H9 (cell line): ENCODE measurements at regions not wholly inside any gene's neighbourhood (a gene's known extent, or its start where the extent isn't known, plus 50 kb on each side); places are given as distances from the start of the nearest gene placed in this dataset.

Experiments used
- DNase-seq: peaks from one replicate; pipeline ENCODE4 v3.0.0-alpha.2; 2017
- H2AFZ ChIP-seq: one replicate; pipeline ENCODE4 v1.6.1; 2013; ENCODE audit warnings: mild to moderate bottlenecking, low read length, control low read depth, moderate library complexity
- H2AK5ac ChIP-seq: 2 replicates; pipeline ENCODE4 v1.6.1; 2013; ENCODE audit warnings: low read length, control low read depth, mixed read lengths; ENCODE audit not compliant: insufficient read length
- H2BK120ac ChIP-seq: one replicate; pipeline ENCODE4 v1.6.1; 2013; ENCODE audit warnings: low read depth, mild to moderate bottlenecking, low read length, control low read depth, inconsistent platforms; ENCODE audit not compliant: poor library complexity, severe bottlenecking
- H2BK12ac ChIP-seq: 2 replicates; pipeline ENCODE4 v1.6.1; 2013; ENCODE audit warnings: low read length, control low read depth, mixed read lengths, low read depth; ENCODE audit not compliant: insufficient read length
- H2BK15ac ChIP-seq: 2 replicates; pipeline ENCODE4 v1.6.1; 2013; ENCODE audit warnings: low read depth, low read length, control low read depth
- H2BK20ac ChIP-seq: one replicate; pipeline ENCODE4 v1.6.1; 2013; ENCODE audit warnings: low read depth, mild to moderate bottlenecking, low read length, control low read depth, inconsistent platforms; ENCODE audit not compliant: poor library complexity, severe bottlenecking
- H2BK5ac ChIP-seq: 2 replicates; pipeline ENCODE4 v1.6.1; 2013; ENCODE audit warnings: low read length, control low read depth, mixed read lengths; ENCODE audit not compliant: insufficient read length
- H3K14ac ChIP-seq: 2 replicates; pipeline ENCODE4 v1.6.1; 2013; ENCODE audit warnings: low read length, control low read depth; ENCODE audit not compliant: insufficient read depth
- H3K18ac ChIP-seq: 2 replicates; pipeline ENCODE4 v1.6.1; 2013; ENCODE audit warnings: low read depth, mild to moderate bottlenecking, mixed read lengths, low read length, control low read depth; ENCODE audit not compliant: insufficient read length
- H3K23ac ChIP-seq: 2 replicates; pipeline ENCODE4 v1.6.1; 2013; ENCODE audit warnings: low read length, control low read depth, mixed read lengths, low read depth; ENCODE audit not compliant: insufficient read length
- H3K23me2 ChIP-seq: 2 replicates; pipeline ENCODE4 v1.6.1; 2013; ENCODE audit warnings: low read depth, mild to moderate bottlenecking, mixed read lengths, low read length, control low read depth; ENCODE audit not compliant: insufficient read length, poor library complexity, severe bottlenecking
- H3K27ac ChIP-seq: 2 replicates; pipeline ENCODE4 v1.5.1; 2013; ENCODE audit warnings: low read length, control low read depth, mixed read lengths, low read depth; ENCODE audit not compliant: insufficient read length
- H3K27me3 ChIP-seq: 2 replicates; pipeline ENCODE4 v1.6.1; 2013; ENCODE audit warnings: low read length, control low read depth, inconsistent platforms; ENCODE audit not compliant: insufficient read depth
- H3K4ac ChIP-seq: 2 replicates; pipeline ENCODE4 v1.6.1; 2013; ENCODE audit warnings: low read depth, mild to moderate bottlenecking, control low read depth, inconsistent platforms, low read length, moderate library complexity
- H3K4me1 ChIP-seq: 2 replicates; pipeline ENCODE4 v1.6.1; 2013; ENCODE audit warnings: low read length, control low read depth, inconsistent platforms; ENCODE audit not compliant: insufficient read depth
- H3K4me2 ChIP-seq: 2 replicates; pipeline ENCODE4 v1.6.1; 2013; ENCODE audit warnings: low read length, control low read depth, mixed read lengths; ENCODE audit not compliant: insufficient read length, insufficient read depth
- H3K56ac ChIP-seq: 2 replicates; pipeline ENCODE4 v1.6.1; 2013; ENCODE audit warnings: low read depth, mild to moderate bottlenecking, mixed read lengths, low read length, control low read depth; ENCODE audit not compliant: insufficient read length
- H3K79me1 ChIP-seq: 2 replicates; pipeline ENCODE4 v1.6.1; 2013; ENCODE audit warnings: low read depth, mild to moderate bottlenecking, moderate library complexity, low read length, control low read depth, inconsistent platforms; ENCODE audit not compliant: insufficient read depth, poor library complexity, severe bottlenecking
- H3K79me2 ChIP-seq: 2 replicates; pipeline ENCODE4 v1.6.1; 2013; ENCODE audit warnings: low read length, control low read depth, inconsistent platforms; ENCODE audit not compliant: insufficient read depth
- H3K9ac ChIP-seq: 2 replicates; pipeline ENCODE4 v1.6.1; 2013; ENCODE audit warnings: low read length, control low read depth, mixed read lengths; ENCODE audit not compliant: insufficient read length; ENCODE audit errors: extremely low read depth
- H3K9me3 ChIP-seq: one replicate; pipeline ENCODE4 v1.6.1; 2013; ENCODE audit warnings: low read depth, low read length, inconsistent platforms; ENCODE audit not compliant: control insufficient read depth
- H3T11ph ChIP-seq: one replicate; pipeline ENCODE4 v1.6.1; 2013; ENCODE audit warnings: mild to moderate bottlenecking, low read length, control low read depth, inconsistent platforms
- H4K20me1 ChIP-seq: one replicate; pipeline ENCODE4 v1.6.1; 2013; ENCODE audit not compliant: control insufficient read depth, insufficient read length, insufficient read depth
- H4K5ac ChIP-seq: 2 replicates; pipeline ENCODE4 v1.6.1; 2013; ENCODE audit warnings: low read depth, mild to moderate bottlenecking, mixed read lengths, low read length, control low read depth; ENCODE audit not compliant: insufficient read length
- H4K8ac ChIP-seq: replicated peaks from 2 replicates; pipeline ENCODE4 v1.6.1; 2013; ENCODE audit warnings: low read length, control low read depth, mixed read lengths, low read depth; ENCODE audit not compliant: insufficient read length
- H4K91ac ChIP-seq: 2 replicates; pipeline ENCODE4 v1.6.1; 2013; ENCODE audit warnings: low read depth, mild to moderate bottlenecking, moderate library complexity, mixed read lengths, low read length, control low read depth; ENCODE audit not compliant: insufficient read length
- H3K27ac Mint-ChIP-seq, 3 experiments: 2 replicates in 2 of 3; 3 replicates in 1 of 3; pipeline ENCODE4 v1.8.0; 2020 to 2021; ENCODE audit warnings: mixed read lengths in 3 of 3, mild to moderate bottlenecking in 1 of 3, moderate library complexity in 1 of 3
- H3K27me3 Mint-ChIP-seq: 2 replicates; pipeline ENCODE4 v1.8.0; 2021; ENCODE audit warnings: low read depth, mild to moderate bottlenecking, moderate library complexity, mixed read lengths
- H3K36me3 Mint-ChIP-seq, 3 experiments: 2 replicates in 2 of 3; 3 replicates in 1 of 3; pipeline ENCODE4 v1.8.0; 2020 to 2021; ENCODE audit warnings: low read depth in 3 of 3, mixed read lengths in 3 of 3; ENCODE audit not compliant: insufficient read depth in 1 of 3
- H3K4me1 Mint-ChIP-seq, 2 experiments: 2 replicates each; pipeline ENCODE4 v1.8.0; 2020; ENCODE audit warnings: mixed read lengths in 2 of 2
- H3K4me3 Mint-ChIP-seq, 2 experiments: 2 replicates in 1 of 2; 3 replicates in 1 of 2; pipeline ENCODE4 v1.8.0; 2020 to 2021; ENCODE audit warnings: mild to moderate bottlenecking in 2 of 2, mixed read lengths in 2 of 2, moderate library complexity in 1 of 2
- H3K9me3 Mint-ChIP-seq, 2 experiments: 2 replicates in 1 of 2; 3 replicates in 1 of 2; pipeline ENCODE4 v1.8.0; 2020; ENCODE audit warnings: mild to moderate bottlenecking in 2 of 2, mixed read lengths in 2 of 2, moderate library complexity in 1 of 2
- CTCF ChIP-seq: fragments of 200-600 bp; sonication (generic); conservative IDR thresholded peaks from 3 replicates; pipeline ENCODE4 v1.8.0; 2021; ENCODE audit warnings: antibody characterized with exemption, mild to moderate bottlenecking
- WGBS: extraction: QIAGEN DNeasy Blood & Tissue Kit; methylation state at CpG from one replicate; pipeline ENCODE4 v1.1.7; 2013; ENCODE audit warnings: missing lambda C conversion rate, low lambda C conversion rate, mixed read lengths; ENCODE audit not compliant: insufficient read length; ENCODE audit errors: extremely low coverage; 5-methylcytosine and 5-hydroxymethylcytosine counted together

- no peak overlapping the region for H3K4me2 ChIP-seq
- Mint-ChIP-seq H3K36me3 (no peaks in the 10 kb centered on the region), H3K4me1 (peaks cover 25 to 33% of the 10 kb centered on the region in 2 experiments), H3K4me3 (no peak overlapping the region), H3K9me3 (no peaks in the 10 kb centered on the region), H3K27me3 (peaks cover 27% of the 10 kb centered on the region), H3K27ac (no peak overlapping the region)
- no peak overlapping the region for H4K91ac ChIP-seq
- H3K4ac ChIP-seq, result no peak overlapping the region
- H3K56ac ChIP-seq, result no peak overlapping the region
- no peaks in the 10 kb centered on the region for H3K23me2 ChIP-seq
- no peaks in the 10 kb centered on the region for H3K79me1 ChIP-seq
- no peak overlapping the region for H3K18ac ChIP-seq
- no peak overlapping the region for H2BK5ac ChIP-seq
- H3K23ac ChIP-seq, result no peak overlapping the region
- H2BK15ac ChIP-seq, result no peak overlapping the region
- H3K27ac ChIP-seq, result no peak overlapping the region
- no peak overlapping the region for H2AK5ac ChIP-seq
- H2BK20ac ChIP-seq, result no peak overlapping the region
- no peak overlapping the region for H2BK120ac ChIP-seq
- no CpG with 5 or more reads among the region's 7 CpGs for WGBS
- H2AFZ ChIP-seq, result no peak overlapping the region
- DNase-seq, result no peak
- H4K8ac ChIP-seq, result no peak overlapping the region
- no peaks in the 10 kb centered on the region for H3K9me3 ChIP-seq
- no peaks in the 10 kb centered on the region; the same call in 1 of the 2 replicates for H3K27me3 ChIP-seq
- H3T11ph ChIP-seq, result no peak overlapping the region
- H4K5ac ChIP-seq, result no peak overlapping the region
- no peaks in the 10 kb centered on the region for H3K79me2 ChIP-seq
- H4K20me1 ChIP-seq, result no peaks in the 10 kb centered on the region
- H3K9ac ChIP-seq, result no peak overlapping the region
- H2BK12ac ChIP-seq, result no peak overlapping the region
- no peak overlapping the region for H3K14ac ChIP-seq
- H3K4me1 ChIP-seq, result no peaks in the 10 kb centered on the region
- TF ChIP-seq CTCF, result no peak
Measured at GRCh38 chr1:23639460-23640095, 52.0 kb upstream of the RPL11 start.
